WTC11 (cell line): ENCODE measurements at regions not wholly inside any gene's neighbourhood (a gene's known extent, or its start where the extent isn't known, plus 50 kb on each side); places are given as distances from the start of the nearest gene placed in this dataset.

Experiments used
- ATAC-seq: fragments of 200-7000 bp; cut with Tn5 transposase; 2 replicates; pipeline ENCODE4 v1.10.0; 2021; ENCODE audit warnings: mild to moderate bottlenecking, moderate library complexity
- CTCF ChIA-PET: fragments of 300-600 bp; sonication (Branson Sonifier 250); formaldehyde crosslinking; loops from one replicate; lab custom pipeline; 2021; ENCODE audit warnings: antibody characterized with exemption; lab: Charles Lee
- POLR2A ChIA-PET: fragments of 350-600 bp; sonication (Branson Sonifier 250); formaldehyde crosslinking; loops from one replicate; lab custom pipeline; 2021; ENCODE audit warnings: antibody characterized with exemption; lab: Charles Lee
- DNase-seq: peaks from one replicate; pipeline ENCODE4 v3.0.0; 2021; ENCODE audit warnings: low spot score
- H3K27ac Mint-ChIP-seq: 2 replicates; pipeline ENCODE4 v1.8.0; 2021; ENCODE audit warnings: mixed read lengths
- H3K27me3 Mint-ChIP-seq: 2 replicates; pipeline ENCODE4 v1.8.0; 2021; ENCODE audit warnings: low read depth, mild to moderate bottlenecking, moderate library complexity, mixed read lengths
- H3K36me3 Mint-ChIP-seq: 2 replicates; pipeline ENCODE4 v1.8.0; 2021; ENCODE audit warnings: mixed read lengths
- H3K4me1 Mint-ChIP-seq: 2 replicates; pipeline ENCODE4 v1.8.0; 2022; ENCODE audit warnings: mixed read lengths
- H3K4me3 Mint-ChIP-seq: 2 replicates; pipeline ENCODE4 v1.8.0; 2021; ENCODE audit warnings: mild to moderate bottlenecking, moderate library complexity, mixed read lengths
- H3K9me3 Mint-ChIP-seq: 2 replicates; pipeline ENCODE4 v1.8.0; 2021; ENCODE audit warnings: mixed read lengths
- AFF4 ChIP-seq: sonication (generic); formaldehyde crosslinking; IDR thresholded peaks from 2 replicates; pipeline ENCODE4 v1.8.1; 2023; ENCODE audit warnings: mild to moderate bottlenecking, missing genetic modification reagents, borderline replicate concordance
- AR ChIP-seq: fragments of 250-450 bp; sonication (Bioruptor Pico); IDR thresholded peaks from 2 replicates; pipeline ENCODE4 v1.9.0; 2021; ENCODE audit warnings: mild to moderate bottlenecking
- ARID4B ChIP-seq: sonication (generic); formaldehyde crosslinking; IDR thresholded peaks from 2 replicates; pipeline ENCODE4 v1.8.0; 2023; ENCODE audit warnings: missing genetic modification reagents, mild to moderate bottlenecking, borderline replicate concordance
- ATF2 ChIP-seq: sonication (generic); formaldehyde crosslinking; IDR thresholded peaks from 2 replicates; pipeline ENCODE4 v1.8.1; 2022; ENCODE audit warnings: low read depth, missing genetic modification reagents, borderline replicate concordance
- CTCF ChIP-seq: fragments of 200-600 bp; IDR thresholded peaks from 2 replicates; pipeline ENCODE4 v1.8.0; 2022; ENCODE audit warnings: antibody characterized with exemption
- E2F5 ChIP-seq: sonication (generic); formaldehyde crosslinking; IDR thresholded peaks from 2 replicates; pipeline ENCODE4 v1.8.1; 2022; ENCODE audit warnings: mild to moderate bottlenecking, moderate library complexity, missing genetic modification reagents
- FOXJ3 ChIP-seq: sonication (generic); formaldehyde crosslinking; IDR thresholded peaks from 2 replicates; pipeline ENCODE4 v1.9.0; 2021; ENCODE audit warnings: missing genetic modification reagents, mild to moderate bottlenecking, borderline replicate concordance
- FOXP1 ChIP-seq: sonication (generic); formaldehyde crosslinking; IDR thresholded peaks from 2 replicates; pipeline ENCODE4 v1.8.0; 2022; ENCODE audit warnings: missing genetic modification reagents, mild to moderate bottlenecking, moderate library complexity, borderline replicate concordance
- GRHL2 ChIP-seq: fragments of 250-450 bp; sonication (Bioruptor Pico); IDR thresholded peaks from 2 replicates; pipeline ENCODE4 v1.8.0; 2022; ENCODE audit warnings: mild to moderate bottlenecking, moderate library complexity; ENCODE audit not compliant: insufficient replicate concordance, severe bottlenecking
- GTF2I ChIP-seq: fragments of 250-450 bp; sonication (Bioruptor Pico); conservative IDR thresholded peaks from 2 replicates; pipeline ENCODE4 v1.4.0; 2021; ENCODE audit warnings: mild to moderate bottlenecking
- MAX ChIP-seq: sonication (generic); formaldehyde crosslinking; IDR thresholded peaks from 2 replicates; pipeline ENCODE4 v1.8.0; 2022; ENCODE audit warnings: mild to moderate bottlenecking, missing genetic modification reagents
- MXD4 ChIP-seq: fragments of 250-450 bp; sonication (Bioruptor Pico); IDR thresholded peaks from 2 replicates; pipeline ENCODE4 v1.8.0; 2021; ENCODE audit warnings: mild to moderate bottlenecking, moderate library complexity, borderline replicate concordance
- NR2C2 ChIP-seq: sonication (generic); formaldehyde crosslinking; IDR thresholded peaks from 2 replicates; pipeline ENCODE4 v1.8.0; 2022; ENCODE audit warnings: mild to moderate bottlenecking, missing genetic modification reagents
- OVOL2 ChIP-seq: fragments of 250-450 bp; sonication (Bioruptor Pico); IDR thresholded peaks from 2 replicates; pipeline ENCODE4 v1.9.0; 2021; ENCODE audit warnings: mild to moderate bottlenecking, borderline replicate concordance
- STAT6 ChIP-seq: sonication (generic); formaldehyde crosslinking; conservative IDR thresholded peaks from 2 replicates; pipeline ENCODE4 v1.8.1; 2023; ENCODE audit warnings: mild to moderate bottlenecking, low read depth, missing genetic modification reagents, moderate library complexity
- TEAD1 ChIP-seq: sonication (generic); formaldehyde crosslinking; IDR thresholded peaks from 2 replicates; pipeline ENCODE4 v1.8.0; 2022; ENCODE audit warnings: mild to moderate bottlenecking, missing genetic modification reagents
- TP53 ChIP-seq: sonication (generic); formaldehyde crosslinking; IDR thresholded peaks from 2 replicates; pipeline ENCODE4 v1.8.1; 2023; ENCODE audit warnings: mild to moderate bottlenecking, missing genetic modification reagents

- TF ChIP-seq AFF4 (CRISPR knock-in tag) (no peak), TEAD1 (CRISPR knock-in tag) (no peak), FOXP1 (CRISPR knock-in tag) (no peak)
Observed at GRCh38 chr2:216911886-216912285, 52.0 kb upstream of the TNP1 start (continued).

- Mint-ChIP-seq H3K4me1 (no peaks in the 10 kb centered on the region), H3K27me3 (no peaks in the 10 kb centered on the region), H3K9me3 (peaks cover 4% of the 10 kb centered on the region; the same call in 1 of the 2 replicates), H3K27ac (no peak overlapping the region), H3K36me3 (no peaks in the 10 kb centered on the region), H3K4me3 (no peak overlapping the region)
- POLR2A ChIA-PET = no interaction called here
- CTCF ChIA-PET = no interaction called here
- no peak for ATAC-seq
- no peak for DNase-seq
- no peak for TF ChIP-seq FOXJ3 (CRISPR knock-in tag)
- no peak for TF ChIP-seq ARID4B (CRISPR knock-in tag)
- no peak for TF ChIP-seq NR2C2
- no peak for TF ChIP-seq OVOL2 (CRISPR knock-in tag)
- no peak for TF ChIP-seq MXD4 (CRISPR knock-in tag)
- TF ChIP-seq TP53 (CRISPR knock-in tag) = no peak
- TF ChIP-seq E2F5 (CRISPR knock-in tag) = no peak
- no peak for TF ChIP-seq ATF2 (CRISPR knock-in tag)
- TF ChIP-seq AR (CRISPR knock-in tag) = no peak
- no peak for TF ChIP-seq MAX (CRISPR knock-in tag)
- no peak for TF ChIP-seq CTCF
- TF ChIP-seq GRHL2 = no peak
- no peak for TF ChIP-seq GTF2I
- no peak for TF ChIP-seq STAT6 (CRISPR knock-in tag)
Observed at GRCh38 chr2:216911008-216911407, 51.1 kb upstream of the TNP1 start.
